HG03103 (cell line): ENCODE measurements at regions not wholly inside any gene's neighbourhood (a gene's known extent, or its start where the extent isn't known, plus 50 kb on each side); places are given as distances from the start of the nearest gene placed in this dataset.

Experiments
- ATAC-seq: cut with Tn5 transposase; IDR thresholded peaks from one replicate; pipeline ENCODE4 v1.9.1; 2021; ENCODE audit warnings: low read depth; ENCODE audit not compliant: unreplicated experiment

DNA sequence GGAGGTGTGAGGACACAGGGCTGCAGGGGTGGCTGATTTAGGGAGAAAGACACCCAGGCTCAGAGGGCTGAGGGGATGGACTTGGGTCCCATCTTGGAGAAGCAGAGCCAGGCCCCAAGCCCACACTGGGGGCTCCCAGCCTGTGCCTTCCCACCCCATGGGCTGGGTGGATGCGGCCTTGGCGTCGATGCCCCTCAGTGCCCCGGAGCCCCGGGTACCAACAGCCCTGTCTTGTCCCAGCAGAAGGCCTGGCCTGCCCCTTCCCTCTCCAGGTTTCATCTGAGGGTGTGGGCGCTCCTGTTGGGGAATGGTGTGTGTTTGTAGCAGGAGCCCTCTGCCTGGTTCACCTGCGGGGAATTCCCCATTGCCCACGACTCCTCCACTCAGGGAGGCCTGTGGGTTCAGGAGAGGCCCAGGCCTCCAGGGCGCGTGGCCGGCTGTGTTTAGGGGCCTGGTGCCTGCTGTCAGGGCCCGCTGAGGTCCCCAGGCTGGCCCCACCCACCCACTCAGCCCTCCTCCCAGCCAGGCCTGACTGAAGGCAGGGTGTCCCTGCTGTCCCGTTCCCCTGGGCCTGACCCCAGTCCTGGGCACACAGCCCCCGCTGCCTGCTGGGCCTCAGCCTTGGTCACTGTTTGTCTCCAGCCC is 51.1 kb upstream of the BEGAIN start:
- no peak for ATAC-seq

DNA sequence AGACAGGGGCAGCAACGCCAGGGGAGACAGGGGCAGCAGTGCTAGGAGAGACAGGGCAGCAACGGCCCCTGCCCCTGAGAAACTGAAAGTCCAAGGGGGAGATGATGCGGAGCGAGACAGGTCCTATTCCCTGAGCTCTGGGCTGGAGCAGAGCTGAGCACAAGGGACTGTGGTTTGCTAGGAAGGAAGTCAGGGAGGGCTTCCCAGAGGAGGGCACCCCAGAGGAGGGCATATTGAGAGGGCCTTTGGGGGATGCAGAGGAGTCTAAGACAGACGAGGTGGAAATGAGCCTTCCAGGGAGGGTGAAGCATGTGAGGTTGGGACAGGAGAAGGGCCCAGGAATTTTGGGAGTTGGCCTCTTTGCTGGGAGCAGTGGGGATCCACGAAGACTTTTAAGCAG is 52.1 kb upstream of the BEGAIN start:
- no peak for ATAC-seq

DNA sequence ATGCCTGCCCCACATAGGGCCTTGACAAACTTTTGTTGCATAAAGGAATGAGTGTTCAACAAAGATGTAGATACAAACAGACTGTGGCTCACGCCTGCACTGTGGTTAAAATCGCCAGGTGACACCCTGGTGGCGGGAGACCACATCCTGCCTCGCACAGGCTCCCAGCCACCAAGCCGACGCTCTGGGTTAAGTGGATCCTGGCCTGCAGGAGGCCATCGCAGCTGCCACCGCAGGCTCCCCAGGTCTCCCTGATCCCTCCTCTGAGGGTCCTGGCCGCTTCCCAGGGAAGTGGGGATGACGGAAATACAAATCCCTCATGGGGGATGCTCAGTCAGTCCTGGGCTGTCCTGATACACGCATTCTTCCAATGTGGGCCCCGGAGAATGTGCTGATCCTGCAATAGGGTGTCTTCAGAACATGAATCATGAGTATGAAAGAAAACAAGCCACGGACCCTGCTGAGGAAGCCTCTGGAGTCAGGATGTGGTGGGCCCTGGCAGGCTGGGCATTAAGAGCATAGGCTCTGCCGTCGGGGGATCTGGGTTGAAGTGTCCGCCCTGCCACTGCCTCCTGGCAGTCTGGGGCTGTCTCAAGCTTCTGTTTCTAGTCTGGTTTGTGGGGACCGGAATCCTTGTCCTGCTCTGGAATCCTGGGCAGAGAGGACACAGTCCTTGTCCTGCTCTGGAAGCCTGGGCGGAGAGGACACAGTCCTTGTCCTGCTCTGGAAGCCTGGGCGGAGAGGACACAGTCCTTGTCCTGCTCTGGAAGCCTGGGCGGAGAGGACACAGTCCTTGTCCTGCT is 53.5 kb upstream of the BEGAIN start:
- peak; percentile 97 for ATAC-seq

DNA sequence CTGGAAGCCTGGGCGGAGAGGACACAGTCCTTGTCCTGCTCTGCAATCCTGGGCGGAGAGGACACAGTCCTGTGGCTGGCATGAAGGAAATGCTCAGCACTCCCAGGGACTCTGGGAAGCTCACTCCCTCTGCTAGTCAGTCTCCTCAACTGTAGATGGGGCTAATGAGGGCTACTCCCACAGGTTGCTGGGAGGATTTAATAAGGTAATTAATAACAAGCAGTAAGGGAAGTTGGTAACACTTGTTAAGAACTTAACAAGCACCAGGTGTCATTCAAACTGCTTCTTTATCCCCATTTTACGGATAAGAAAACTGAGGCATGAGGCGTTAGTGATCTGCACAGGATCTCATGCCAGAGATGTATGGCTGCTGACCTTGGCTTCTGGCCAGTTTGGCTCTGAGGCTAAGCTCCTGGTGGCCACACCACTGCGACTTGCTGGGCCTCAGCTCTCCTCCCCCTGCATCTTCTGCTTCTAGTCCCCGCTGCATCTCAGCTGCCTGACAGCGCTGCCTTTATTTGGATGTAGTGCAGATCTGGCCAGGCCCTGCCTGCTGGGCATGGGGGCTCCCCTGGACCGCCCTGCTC is 54.1 kb upstream of the BEGAIN start:
- no peak for ATAC-seq

DNA sequence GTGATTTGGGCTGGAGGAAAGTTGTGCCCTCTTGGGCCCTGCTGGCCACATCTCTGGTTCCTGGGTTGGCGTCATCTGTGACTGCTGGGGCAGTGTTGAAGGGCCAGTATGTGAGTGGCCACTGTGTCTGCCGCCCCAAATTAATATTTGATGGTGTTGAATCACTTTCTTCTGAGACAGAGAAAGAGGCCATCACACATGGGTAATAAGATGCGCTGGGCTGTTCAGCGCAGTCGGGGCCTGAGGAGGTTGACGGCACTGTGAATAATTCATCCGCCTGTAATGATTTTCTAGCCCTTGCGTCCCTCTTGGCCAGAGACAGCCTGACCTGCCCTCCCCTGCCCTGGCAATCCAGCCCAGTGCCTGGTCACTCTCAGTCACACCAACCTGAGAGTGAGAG is 56.2 kb upstream of the BEGAIN start:
- ATAC-seq, result no peak

DNA sequence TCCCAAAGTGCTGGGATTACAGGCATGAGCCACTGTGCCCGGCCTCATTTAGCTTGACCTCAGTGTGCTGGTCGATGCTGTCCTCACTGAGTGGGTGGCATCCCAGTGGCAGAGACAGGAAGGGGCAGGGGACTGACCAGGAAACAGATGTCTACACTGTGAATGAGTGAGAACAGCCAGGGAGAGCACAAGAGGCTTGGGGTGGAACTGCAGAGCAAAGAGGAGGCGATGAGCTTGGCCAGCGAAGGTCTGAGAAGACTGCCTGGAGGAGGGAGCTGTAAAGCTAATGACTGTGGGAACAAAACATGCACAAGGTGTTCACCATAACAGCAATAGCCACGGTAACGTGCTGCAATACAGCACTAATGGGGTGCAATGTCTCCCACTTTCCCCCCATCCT is 57.2 kb upstream of the BEGAIN start:
- ATAC-seq, result no peak

DNA sequence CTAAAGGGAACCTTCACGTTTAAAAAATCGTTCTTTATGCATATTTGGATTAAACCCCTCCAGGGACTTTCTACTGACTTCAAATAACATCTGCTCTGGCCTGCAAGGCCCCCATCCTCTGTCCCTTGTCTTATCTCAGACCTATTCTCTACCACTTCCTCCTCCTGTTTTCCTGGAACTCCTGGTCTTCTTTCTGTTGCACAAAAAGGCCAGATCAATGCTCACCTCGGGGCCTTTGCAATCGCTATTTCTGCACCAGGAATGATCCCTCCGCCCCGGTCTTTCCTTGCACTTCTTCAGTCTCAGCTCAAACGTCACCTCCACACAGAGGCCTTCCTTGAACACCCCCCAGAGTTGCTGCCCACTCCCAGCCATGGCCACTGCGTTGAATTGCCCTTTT is 57.6 kb upstream of the BEGAIN start:
- no peak for ATAC-seq

DNA sequence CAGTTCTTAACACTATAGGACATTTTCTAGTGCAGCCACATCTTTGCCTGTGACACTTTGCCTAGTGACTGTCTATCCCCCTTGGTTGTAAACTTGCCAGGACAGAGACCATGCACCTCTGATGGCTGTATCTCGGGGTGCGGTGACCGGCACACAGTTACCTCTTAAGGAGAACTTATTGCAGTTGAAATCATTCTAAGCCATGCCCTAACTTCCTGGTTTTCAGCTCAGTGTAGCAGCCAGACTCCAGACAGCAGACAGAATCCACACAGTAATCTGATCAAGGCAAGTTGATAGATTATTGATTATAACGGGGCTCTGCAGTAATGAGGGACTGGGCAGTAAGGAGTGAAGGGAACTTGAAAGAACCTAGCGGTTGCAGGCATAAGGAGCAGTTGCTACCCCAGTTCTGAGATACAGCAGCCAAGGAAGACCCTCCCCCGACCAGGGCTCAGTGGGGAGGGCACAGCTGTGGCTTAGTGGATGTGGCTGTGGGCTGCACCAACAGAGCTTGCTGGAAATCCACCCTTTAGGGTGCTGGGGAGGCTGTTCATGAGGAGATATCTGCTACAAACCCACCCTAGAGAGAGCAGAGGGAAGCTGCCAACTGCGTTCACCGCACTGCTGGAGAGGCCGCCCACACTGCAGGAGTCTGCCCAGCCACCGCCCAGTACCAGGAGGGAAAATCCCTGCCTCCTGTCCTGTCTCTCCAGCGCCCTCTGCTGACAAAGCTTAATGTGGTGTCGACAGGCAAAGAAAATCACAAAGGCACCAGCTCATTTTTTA is 58.2 kb upstream of the BEGAIN start:
- ATAC-seq, result peak; percentile 71

DNA sequence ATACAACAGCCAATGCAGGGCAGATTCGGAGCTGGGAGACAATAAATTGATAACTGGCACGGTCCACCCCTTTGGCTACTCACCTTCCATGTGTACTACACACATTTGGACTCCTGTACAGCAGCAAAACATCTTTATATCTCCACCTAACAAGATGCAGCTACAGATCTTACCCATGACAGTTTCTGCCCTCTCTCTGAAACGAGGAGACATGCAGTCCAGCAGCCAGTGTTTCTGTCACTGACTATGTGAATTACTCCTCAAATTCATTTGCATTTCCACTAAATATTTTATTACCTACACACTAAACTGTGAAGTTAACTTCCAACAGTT is 58.7 kb upstream of the BEGAIN start:
- no peak for ATAC-seq

DNA sequence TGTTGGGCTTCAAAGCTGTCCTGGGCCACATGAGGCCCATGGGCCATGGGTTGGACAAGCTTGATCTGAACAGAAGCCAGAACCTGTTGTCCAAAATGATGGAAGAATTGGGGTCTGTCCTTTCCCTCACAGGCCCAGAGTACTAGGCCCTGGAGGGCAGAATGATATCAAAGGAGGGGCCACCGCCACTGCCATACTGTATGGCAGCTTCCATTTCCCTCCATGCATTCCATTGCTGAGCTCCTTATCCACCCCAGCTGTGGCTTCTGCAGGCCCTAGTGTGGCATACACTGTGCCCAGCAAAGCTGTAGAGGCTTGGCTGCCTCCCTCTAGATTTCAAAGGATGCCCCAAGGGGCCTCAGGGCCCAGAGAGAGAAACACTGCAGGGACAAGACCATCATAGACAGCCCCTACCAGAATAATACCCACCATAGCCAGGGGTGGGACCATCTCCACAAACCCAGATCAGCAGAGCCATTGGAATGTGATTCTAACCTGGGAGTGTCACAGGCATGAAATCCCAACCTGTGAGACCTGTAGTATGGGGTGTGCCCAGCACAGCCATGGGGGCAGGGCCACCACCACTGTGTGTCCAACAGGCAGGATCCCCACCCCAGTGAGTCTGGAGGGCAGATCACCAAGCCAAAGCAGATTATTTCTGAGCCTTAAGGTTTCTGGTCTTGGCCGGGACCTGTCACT is 61.4 kb upstream of the BEGAIN start:
- no peak for ATAC-seq

DNA sequence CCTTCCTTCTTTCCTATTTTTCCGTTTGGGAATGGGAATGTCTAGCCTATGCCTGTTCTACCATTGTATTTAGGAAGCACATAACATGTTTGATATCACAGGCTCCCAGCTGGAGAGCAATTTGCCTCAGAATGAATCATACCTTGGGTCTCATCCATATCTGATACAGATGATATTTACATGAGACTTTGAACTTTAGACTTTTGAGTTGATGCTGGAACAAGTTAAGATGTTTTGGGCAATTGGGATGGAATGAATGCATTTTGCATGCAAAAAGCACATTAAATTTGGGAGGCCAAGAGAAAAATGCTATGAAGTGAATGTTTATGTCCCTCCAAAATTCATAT is 61.9 kb upstream of the BEGAIN start:
- no peak for ATAC-seq

DNA sequence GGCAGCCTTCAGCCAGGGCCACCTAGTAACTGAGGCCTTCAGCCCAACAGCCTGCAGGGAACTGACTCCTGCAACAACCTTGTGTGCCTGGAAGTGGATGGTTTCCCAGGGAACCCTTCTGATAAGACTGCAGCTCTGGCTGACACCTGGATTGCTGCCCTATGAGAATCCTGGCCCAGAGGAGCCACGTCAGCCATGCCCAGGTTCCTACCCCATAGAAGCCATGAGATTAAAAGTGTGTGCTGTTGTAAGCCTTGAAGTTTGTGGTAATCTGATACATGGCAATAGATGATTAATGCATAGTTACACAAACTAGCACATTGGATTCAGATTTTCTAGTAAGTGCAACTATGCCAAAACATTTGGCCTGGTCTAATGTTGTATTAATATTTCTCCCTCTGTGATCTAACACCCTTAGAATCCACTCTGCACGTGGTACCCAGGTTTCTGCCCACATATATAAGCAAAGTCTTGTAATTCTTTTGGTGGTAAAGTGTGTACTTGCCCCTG is 64.8 kb upstream of the BEGAIN start:
- ATAC-seq, result no peak

DNA sequence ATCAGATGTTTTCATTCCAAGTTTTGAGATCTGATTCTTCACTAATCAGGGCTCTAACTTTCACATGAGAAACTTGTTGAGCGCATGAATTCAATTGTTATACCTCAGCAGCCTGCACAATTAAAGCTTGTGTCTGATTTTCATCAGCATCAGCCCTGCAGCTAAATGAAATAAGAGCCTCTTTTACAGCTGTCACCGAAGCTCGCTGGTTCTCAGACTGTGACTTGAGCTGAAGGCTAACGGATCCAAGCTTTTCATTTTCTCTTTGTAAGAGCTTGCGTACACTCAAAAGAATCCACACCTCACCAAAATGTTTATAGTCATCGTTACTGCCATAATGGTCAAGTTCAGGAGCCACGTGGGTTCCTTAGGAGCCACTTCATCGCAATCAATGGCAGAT is 65.5 kb upstream of the BEGAIN start:
- ATAC-seq, result no peak

DNA sequence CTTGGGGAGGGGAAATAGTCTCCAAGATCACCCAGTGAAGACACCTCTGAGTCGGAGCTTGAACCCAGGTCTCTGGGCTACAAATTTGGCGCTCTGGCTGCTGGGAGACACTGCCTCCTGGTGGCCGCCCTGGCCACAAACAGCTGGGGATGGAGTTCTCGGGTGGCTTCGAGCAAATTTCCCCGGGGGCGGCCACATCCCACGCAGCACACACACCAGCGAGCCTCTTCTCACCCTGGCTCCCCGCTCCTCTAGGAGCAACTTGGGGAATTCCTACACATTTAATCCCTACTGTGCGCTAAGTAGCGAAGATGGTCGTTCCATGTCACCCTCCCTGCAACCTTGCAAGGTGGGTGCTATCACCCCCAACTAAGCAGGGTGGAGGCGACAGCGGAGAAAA is 66.2 kb upstream of the BEGAIN start:
- ATAC-seq, result no peak

DNA sequence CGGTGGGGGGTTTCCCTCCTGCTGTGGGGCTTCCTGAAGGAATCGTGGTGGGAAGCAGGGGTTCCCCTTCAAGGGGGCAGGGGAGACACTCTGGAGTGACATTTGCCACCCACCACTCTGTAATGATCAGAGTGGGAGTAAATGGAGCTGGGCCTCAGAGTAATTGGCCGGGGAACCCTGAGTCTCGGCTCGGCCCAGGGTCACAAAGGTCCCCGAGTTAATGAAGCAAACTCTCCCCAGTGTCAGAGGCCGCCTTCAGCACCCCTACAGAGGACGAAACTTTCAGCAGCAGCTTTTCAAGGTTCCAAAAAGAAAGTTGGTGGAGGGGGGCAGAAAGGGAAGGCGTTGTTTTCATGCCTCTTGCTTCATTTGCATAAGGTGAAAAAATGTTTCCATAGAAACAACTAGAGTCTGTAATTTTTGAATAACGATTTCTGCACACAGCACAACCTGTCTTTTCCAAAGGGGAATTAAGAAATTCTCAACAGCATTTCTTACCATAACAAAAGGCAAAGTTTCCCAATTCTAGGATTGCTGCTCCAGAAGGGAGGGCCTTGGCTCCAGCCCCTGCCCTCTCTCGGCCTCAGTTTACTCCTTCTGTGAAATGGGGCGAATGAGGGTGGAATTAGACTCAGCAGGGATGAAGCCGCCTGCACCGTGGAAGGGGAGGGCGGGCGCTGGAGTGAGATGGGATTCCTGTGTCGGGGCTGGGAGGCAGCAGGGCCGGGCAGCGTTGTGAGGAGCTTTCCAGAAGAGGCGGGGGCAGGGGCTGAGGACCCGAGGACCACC is 67.0 kb upstream of the BEGAIN start:
- ATAC-seq, result no peak

DNA sequence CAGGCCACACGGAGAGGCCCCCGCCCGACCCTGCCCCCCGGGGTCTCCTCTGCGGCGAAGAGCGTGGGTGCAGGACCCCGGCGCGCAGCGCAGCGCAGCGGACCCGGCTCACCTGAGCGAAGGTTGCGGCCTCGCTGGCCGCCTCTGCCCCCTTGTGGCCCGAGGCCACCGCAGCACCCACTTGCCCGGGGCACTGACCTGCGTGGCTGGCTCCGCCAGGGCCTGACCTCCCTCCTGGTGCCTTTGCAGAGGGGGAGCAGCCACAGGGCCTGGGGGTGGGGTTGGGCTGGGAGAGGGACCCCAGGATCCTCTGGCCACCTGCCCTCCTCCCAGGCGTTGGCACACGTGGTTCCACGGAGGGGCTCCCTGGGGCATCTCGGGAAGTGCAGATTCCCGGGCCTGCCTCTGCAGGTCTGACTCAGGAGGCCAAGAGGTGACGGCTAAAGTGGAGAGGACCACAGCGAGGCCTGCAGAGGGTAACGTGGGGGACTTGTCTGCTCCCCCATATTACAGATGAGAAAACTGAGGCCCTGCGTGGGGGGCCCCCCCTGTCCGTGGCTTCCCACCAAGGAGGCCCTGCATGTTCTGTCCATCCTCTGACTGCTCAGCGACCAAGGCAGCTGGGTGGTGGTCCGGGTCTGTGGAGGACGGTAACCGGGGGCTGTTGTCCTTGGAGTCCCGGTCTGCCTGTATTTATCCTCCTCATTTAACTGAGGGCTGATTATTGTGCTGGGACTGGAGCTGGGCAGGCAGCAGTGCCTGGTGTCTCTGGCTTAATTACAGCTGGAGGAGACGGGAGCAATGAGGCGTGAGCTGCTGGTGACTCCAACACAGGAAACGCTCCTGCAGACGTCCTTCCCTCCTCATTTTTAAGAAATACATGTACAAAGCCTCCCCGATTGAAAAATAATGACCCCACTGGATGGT is 67.9 kb upstream of the BEGAIN start:
- peak; percentile 60 for ATAC-seq

DNA sequence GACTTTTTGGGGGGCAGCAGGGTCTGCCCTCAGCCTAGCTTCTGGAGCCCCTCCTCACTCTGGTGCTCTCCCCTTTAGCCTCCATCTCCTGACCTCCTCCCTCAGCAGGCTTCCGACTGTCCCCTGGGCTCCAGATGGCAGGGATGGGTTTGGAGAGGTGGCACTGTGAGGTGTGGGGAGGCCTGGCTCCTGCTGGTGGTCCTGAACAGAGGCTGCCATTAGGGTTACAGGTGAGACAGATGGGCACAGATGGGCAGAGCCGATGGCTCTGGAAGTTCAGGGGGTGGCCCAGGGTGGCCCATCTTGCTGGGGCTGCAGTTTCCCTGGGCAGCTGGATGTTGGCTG is 68.5 kb upstream of the BEGAIN start:
- no peak for ATAC-seq

DNA sequence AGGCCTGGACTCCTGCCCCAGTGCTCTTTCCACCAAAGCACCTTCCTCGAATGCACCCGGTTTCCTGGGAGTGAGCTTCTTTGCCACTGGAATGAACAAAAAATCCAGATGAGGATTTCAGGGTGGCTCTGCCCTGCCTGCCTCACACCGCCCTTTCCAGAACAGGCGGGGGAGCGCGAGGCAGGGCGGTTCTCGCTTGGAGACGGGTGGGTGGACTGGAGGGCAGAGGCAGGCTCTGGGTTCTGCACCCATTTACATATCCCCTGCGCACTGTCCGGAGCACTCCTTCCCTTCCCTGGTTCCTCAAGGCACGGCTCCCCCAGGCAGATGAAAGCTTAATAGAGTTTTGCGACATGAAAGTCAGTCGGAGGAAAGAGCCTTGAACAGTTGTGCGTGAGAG is 69.7 kb upstream of the DLK1 start:
- no peak for ATAC-seq

DNA sequence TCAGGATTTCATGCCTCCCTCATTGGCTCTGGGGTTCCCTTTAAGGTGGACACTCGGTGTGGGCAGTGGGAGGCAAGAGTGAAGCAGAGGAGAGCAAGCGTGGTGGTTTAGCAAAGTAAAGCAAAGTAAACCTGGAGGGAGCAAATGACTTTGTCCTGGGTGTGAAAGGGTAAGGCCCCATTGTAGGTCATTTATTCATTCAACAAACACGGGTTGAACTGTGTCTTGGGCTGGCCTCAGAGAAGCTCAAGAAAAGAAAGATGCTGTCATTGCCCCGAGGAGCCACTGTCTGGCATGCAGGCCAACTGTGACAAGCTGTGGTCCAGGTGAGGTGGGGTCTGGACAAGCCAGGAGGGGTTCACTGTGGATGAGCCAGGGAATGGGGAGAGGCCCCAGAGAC is 68.9 kb upstream of the DLK1 start:
- ATAC-seq, result no peak
